Left ventricle myocardium inferior (tissue), 1 donor: ENCODE measurements at regions not wholly inside any gene's neighbourhood (a gene's known extent, or its start where the extent isn't known, plus 50 kb on each side); places are given as distances from the start of the nearest gene placed in this dataset.

ENCODE experiments used
- DNase-seq: peaks from one replicate; pipeline ENCODE4 v3.0.0-alpha.2; 2020
- H3K27ac ChIP-seq: fragments of 200-600 bp; replicated peaks from 2 replicates; pipeline ENCODE4 v1.8.0; 2021
- H3K27me3 ChIP-seq: fragments of 200-600 bp; 2 replicates; pipeline ENCODE4 v1.8.0; 2021; ENCODE audit warnings: low read depth
- H3K36me3 ChIP-seq: fragments of 200-600 bp; 2 replicates; pipeline ENCODE4 v1.8.0; 2021
- H3K4me1 ChIP-seq: fragments of 200-600 bp; 2 replicates; pipeline ENCODE4 v1.8.0; 2021
- H3K4me3 ChIP-seq: fragments of 200-600 bp; 2 replicates; pipeline ENCODE4 v1.8.0; 2021; ENCODE audit warnings: mild to moderate bottlenecking, moderate library complexity
- H3K9me3 ChIP-seq: fragments of 200-600 bp; replicated peaks from 2 replicates; pipeline ENCODE4 v1.8.0; 2021
- CTCF ChIP-seq: fragments of 200-600 bp; IDR thresholded peaks from 2 replicates; pipeline ENCODE4 v1.8.0; 2021; ENCODE audit warnings: antibody characterized with exemption, mild to moderate bottlenecking, borderline replicate concordance
- intact Hi-C: fragments of 100-400 bp; cut with micrococcal nuclease; formaldehyde crosslinking; loops from one replicate; pipeline ENCODE4 v1.11.0; 2022
- donor health status: DM: no; HTN: yes; CAD: no; lungs with severe emphysema.

- H3K36me3 ChIP-seq: no peaks in the 10 kb centered on the region
- no peak for DNase-seq
- TF ChIP-seq CTCF: no peak
- H3K4me3 ChIP-seq: no peak overlapping the region
- H3K27ac ChIP-seq: no peak overlapping the region
- no peaks in the 10 kb centered on the region for H3K27me3 ChIP-seq
- intact Hi-C loops: no loop called here
- H3K4me1 ChIP-seq: peaks cover 14% of the 10 kb centered on the region
- H3K9me3 ChIP-seq: no peaks in the 10 kb centered on the region
Observed at GRCh38 chr5:133898440-133898839, 70.0 kb downstream of the C5orf15 start.

DNA sequence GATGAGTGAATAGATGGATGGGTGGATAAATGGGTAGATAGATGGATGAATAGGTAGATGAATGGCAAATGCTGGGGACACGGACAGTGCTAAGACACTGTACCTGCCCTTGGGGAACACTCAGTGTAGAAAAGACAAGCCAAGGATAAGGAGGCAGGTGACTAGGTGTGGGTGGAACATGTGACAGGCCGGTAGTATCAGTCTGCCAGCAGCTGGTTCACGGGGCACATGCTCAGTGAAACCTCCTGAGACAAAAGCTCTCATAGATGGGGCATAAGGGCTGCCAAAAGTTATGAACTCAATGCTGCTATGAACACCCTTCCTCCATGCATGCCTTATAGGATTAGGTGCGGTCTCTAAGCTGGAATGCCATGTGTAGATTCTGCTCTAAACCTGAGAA, 71.0 kb downstream of the C5orf15 start:
- no peak overlapping the region for H3K4me3 ChIP-seq
- no peaks in the 10 kb centered on the region for H3K27me3 ChIP-seq
- no peak for TF ChIP-seq CTCF
- no peak for DNase-seq
- H3K27ac ChIP-seq: no peak overlapping the region
- peaks cover 17% of the 10 kb centered on the region for H3K4me1 ChIP-seq
- no peaks in the 10 kb centered on the region for H3K9me3 ChIP-seq
- intact Hi-C loops: no loop called here
- no peaks in the 10 kb centered on the region for H3K36me3 ChIP-seq

DNA sequence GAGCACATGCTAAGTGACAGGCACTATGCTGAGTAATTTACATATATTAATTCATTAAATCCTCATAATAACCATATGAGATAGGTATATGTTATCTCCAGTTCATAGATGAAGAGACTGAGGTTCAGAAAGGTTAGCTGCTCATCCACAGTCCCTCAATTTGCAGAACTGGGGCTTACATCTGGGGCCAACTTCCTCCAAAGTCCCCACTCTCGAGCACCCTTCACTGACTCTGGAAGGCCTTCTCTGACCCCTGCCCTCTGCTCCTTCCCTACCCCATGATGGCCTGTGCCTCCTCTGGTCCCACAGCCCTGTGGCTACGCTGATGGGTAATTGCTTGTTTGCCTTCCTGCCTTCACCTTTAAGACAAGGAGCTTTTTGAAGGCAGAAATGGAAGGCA, 71.6 kb downstream of the C5orf15 start:
- no peak overlapping the region for H3K27ac ChIP-seq
- intact Hi-C loops: no loop called here
- peaks cover 17% of the 10 kb centered on the region for H3K4me1 ChIP-seq
- no peak overlapping the region for H3K4me3 ChIP-seq
- no peak for TF ChIP-seq CTCF
- DNase-seq: no peak
- no peaks in the 10 kb centered on the region for H3K36me3 ChIP-seq
- H3K27me3 ChIP-seq: no peaks in the 10 kb centered on the region
- H3K9me3 ChIP-seq: no peaks in the 10 kb centered on the region

GRCh38 chr5:133895979-133896845, 72.2 kb downstream of the C5orf15 start:
- Histone ChIP-seq H3K27ac (no peak overlapping the region), H3K36me3 (no peaks in the 10 kb centered on the region), H3K9me3 (no peaks in the 10 kb centered on the region), H3K4me3 (no peak overlapping the region), H3K27me3 (no peaks in the 10 kb centered on the region), H3K4me1 (peaks cover 17% of the 10 kb centered on the region)
- TF ChIP-seq CTCF: no peak
- no peak for DNase-seq
- intact Hi-C loops: no loop called here

DNA sequence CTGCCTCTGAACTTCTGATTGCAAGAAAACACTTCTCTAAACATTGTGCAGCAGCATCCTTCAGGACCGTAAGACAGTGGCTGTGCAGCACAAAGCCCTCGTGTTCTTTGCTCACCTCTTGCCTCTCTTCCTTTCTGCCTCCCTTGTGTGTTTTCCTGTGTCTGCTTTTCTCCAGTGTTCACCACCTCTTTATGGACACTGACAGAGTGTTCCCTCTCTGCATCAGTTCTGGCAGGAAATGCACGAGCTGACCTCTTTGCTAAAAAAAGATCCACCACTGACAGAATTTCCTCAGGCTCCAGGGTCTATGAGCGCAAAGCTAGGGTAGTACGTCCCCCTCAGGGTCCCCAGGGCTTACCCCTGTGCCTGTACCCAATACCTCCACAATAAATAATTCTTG, 74.3 kb downstream of the C5orf15 start:
- TF ChIP-seq CTCF: no peak
- H3K9me3 ChIP-seq: no peaks in the 10 kb centered on the region
- no peaks in the 10 kb centered on the region for H3K27me3 ChIP-seq
- peaks cover 22% of the 10 kb centered on the region for H3K4me1 ChIP-seq
- H3K36me3 ChIP-seq: no peaks in the 10 kb centered on the region
- no peak overlapping the region for H3K4me3 ChIP-seq
- intact Hi-C loops: no loop called here
- H3K27ac ChIP-seq: peak overlapping the region; percentile 76
- no peak for DNase-seq
